COLO829 (cell line): ENCODE measurements at regions not wholly inside any gene's neighbourhood (a gene's known extent, or its start where the extent isn't known, plus 50 kb on each side); places are given as distances from the start of the nearest gene placed in this dataset.
"Not testable (repeated sequence)": the region's sequence is repeated elsewhere in the genome, so short reads cannot be mapped to it uniquely, and the experiment has no call there.

Experiments used
- DNase-seq: peaks from one replicate; pipeline ENCODE4 v3.0.0; 2012; ENCODE audit warnings: low spot score

- peak; percentile 66 for DNase-seq
These were observed 456.0 kb upstream of the ZEB2 start for GRCh38 chr2:144975881-144976280.

- no peak for DNase-seq
These were observed 452.8 kb upstream of the ZEB2 start for GRCh38 chr2:144972676-144973075.

- no peak for DNase-seq
These were observed 451.9 kb upstream of the ZEB2 start for GRCh38 chr2:144971786-144972335.

- DNase-seq: not testable (repeated sequence)
These were observed 450.5 kb upstream of the ZEB2 start for GRCh38 chr2:144970410-144970809.

- DNase-seq: not testable (repeated sequence)
These were observed 449.6 kb upstream of the ZEB2 start for GRCh38 chr2:144969564-144969963.

GRCh38 chr2:144967961-144968360 lies 448.0 kb upstream of the ZEB2 start:
- DNase-seq: no peak

GRCh38 chr2:144965172-144965571 lies 445.3 kb upstream of the ZEB2 start:
- no peak for DNase-seq

GRCh38 chr2:144963031-144963430 lies 443.1 kb upstream of the ZEB2 start:
- no peak for DNase-seq

- no peak for DNase-seq
These were observed 439.5 kb upstream of the ZEB2 start for GRCh38 chr2:144959416-144959815.

GRCh38 chr2:144950899-144951560 lies 431.1 kb upstream of the ZEB2 start:
- peak; percentile 93 for DNase-seq

GRCh38 chr2:144948205-144948855 lies 428.4 kb upstream of the ZEB2 start:
- DNase-seq: no peak

GRCh38 chr2:144947709-144948037 lies 427.8 kb upstream of the ZEB2 start:
- no peak for DNase-seq

- DNase-seq: no peak
These were observed 426.3 kb upstream of the ZEB2 start for GRCh38 chr2:144946263-144946662.

- DNase-seq: no peak
These were observed 424.8 kb upstream of the ZEB2 start for GRCh38 chr2:144944546-144945220.

- DNase-seq: no peak
These were observed 424.1 kb upstream of the ZEB2 start for GRCh38 chr2:144943986-144944385.

- no peak for DNase-seq
These were observed 423.5 kb upstream of the ZEB2 start for GRCh38 chr2:144943293-144943941.

- DNase-seq: no peak
These were observed 422.8 kb upstream of the ZEB2 start for GRCh38 chr2:144942516-144943256.

- DNase-seq: peak; percentile 42
These were observed 422.0 kb upstream of the ZEB2 start for GRCh38 chr2:144941743-144942488.

GRCh38 chr2:144939590-144939989 lies 419.7 kb upstream of the ZEB2 start:
- DNase-seq: no peak

GRCh38 chr2:144937910-144938709 lies 418.2 kb upstream of the ZEB2 start:
- DNase-seq: peak; percentile 51
